SK-N-MC (cell line): ENCODE measurements at regions not wholly inside any gene's neighbourhood (a gene's known extent, or its start where the extent isn't known, plus 50 kb on each side); places are given as distances from the start of the nearest gene placed in this dataset.

ENCODE experiments used
- DNase-seq: peaks from one replicate; pipeline ENCODE4 v3.0.0-alpha.2; 2011; ENCODE audit warnings: low read depth, low spot score
- H3K27ac ChIP-seq: fragments of 200-600 bp; sonication (generic); 2 replicates; pipeline ENCODE4 v1.5.1; 2016; ENCODE audit warnings: mixed run types
- H3K36me3 ChIP-seq: fragments of 200-600 bp; sonication (generic); 2 replicates; pipeline ENCODE4 v1.6.1; 2017; ENCODE audit warnings: antibody characterized with exemption, low read length, mixed read lengths; ENCODE audit not compliant: insufficient read depth
- H3K4me3 ChIP-seq: fragments of 200-600 bp; sonication (generic); 2 replicates; pipeline ENCODE4 v1.5.1; 2016
- H3K9ac ChIP-seq: fragments of 200-600 bp; sonication (generic); 2 replicates; pipeline ENCODE4 v1.8.0; 2017; ENCODE audit warnings: mixed run types, mixed read lengths; ENCODE audit not compliant: insufficient read length
- H3K9me3 ChIP-seq: fragments of 200-600 bp; sonication (generic); 2 replicates; pipeline ENCODE4 v1.6.1; 2017; ENCODE audit warnings: low read depth, mild to moderate bottlenecking, antibody characterized with exemption, low read length, moderate library complexity, mixed read lengths
- EZH2 ChIP-seq: fragments of 200-600 bp; sonication (generic); IDR thresholded peaks from one replicate; pipeline ENCODE4 v1.6.1; 2017; ENCODE audit warnings: antibody characterized with exemption
- FOXP2 ChIP-seq: optimal IDR thresholded peaks from 2 replicates; pipeline ENCODE3; 2011; ENCODE audit warnings: mild to moderate bottlenecking, moderate library complexity; ENCODE audit not compliant: insufficient read depth; ENCODE audit errors: extremely low read length, control extremely low read depth
- POLR2AphosphoS5 ChIP-seq: IDR thresholded peaks from 2 replicates; pipeline ENCODE4 v1.6.1; 2012; ENCODE audit warnings: mild to moderate bottlenecking, low read depth, low read length, borderline replicate concordance

DNA sequence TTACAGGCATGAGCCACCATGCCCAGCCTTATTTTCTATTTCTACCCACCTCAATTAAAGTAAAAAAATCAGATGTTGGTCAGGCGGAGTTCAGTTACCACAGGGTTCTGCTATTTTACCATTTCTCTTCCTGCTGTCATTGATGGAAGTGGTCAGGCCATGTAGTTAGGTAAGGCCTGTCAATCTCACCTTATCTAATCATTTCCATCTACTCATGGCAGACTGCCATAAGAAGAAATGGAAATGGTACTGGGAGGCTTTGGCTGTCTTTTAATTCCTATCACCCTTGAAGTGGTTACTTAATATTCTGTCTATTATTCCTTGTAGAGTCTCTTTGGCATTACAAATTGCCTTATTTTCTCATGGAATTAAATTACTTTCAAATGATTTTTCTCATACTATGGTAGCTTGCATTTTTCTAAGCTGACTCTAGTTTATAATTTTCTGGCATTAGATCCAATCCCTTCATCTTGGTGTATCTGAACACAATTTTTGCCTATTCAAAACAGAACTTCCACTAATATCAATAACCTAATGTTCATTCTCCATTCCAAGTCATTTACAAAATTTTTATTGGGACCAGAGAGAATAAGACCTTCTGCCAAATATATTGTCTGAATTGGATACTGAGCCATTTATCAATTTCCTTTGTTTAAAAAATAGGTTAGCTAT, 198.7 kb downstream of the DACT1 start:
- Histone ChIP-seq H3K9ac (no peak overlapping the region), H3K27ac (no peak overlapping the region), H3K9me3 (no peaks in the 10 kb centered on the region), H3K36me3 (no peaks in the 10 kb centered on the region), H3K4me3 (no peak overlapping the region)
- no peak for DNase-seq
- no peak for TF ChIP-seq EZH2
- TF ChIP-seq POLR2AphosphoS5 = no peak
- no peak for TF ChIP-seq FOXP2

DNA sequence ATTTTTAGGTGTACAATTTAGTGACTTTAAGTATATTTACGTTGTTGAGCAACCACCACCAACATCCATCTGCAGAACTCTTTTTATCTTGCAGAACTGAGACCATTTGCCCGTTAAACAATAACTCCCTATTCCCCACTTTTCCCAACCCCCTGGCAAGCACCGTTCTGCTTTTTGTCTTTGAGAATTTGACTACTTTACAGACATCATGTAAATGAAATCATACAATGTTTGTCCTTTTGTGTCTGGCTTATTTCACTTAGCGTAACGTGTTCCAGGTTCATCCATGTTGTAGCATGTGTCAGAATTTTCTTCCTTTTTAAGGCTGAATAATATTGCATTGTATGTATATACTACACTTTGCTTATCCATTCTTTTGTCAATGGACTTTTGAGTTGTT, 201.5 kb downstream of the DACT1 start:
- DNase-seq = no peak
- TF ChIP-seq FOXP2 = no peak
- TF ChIP-seq EZH2 = no peak
- no peak for TF ChIP-seq POLR2AphosphoS5
- Histone ChIP-seq H3K27ac (no peak overlapping the region), H3K9me3 (no peaks in the 10 kb centered on the region), H3K36me3 (no peaks in the 10 kb centered on the region), H3K9ac (no peak overlapping the region), H3K4me3 (no peak overlapping the region)

DNA sequence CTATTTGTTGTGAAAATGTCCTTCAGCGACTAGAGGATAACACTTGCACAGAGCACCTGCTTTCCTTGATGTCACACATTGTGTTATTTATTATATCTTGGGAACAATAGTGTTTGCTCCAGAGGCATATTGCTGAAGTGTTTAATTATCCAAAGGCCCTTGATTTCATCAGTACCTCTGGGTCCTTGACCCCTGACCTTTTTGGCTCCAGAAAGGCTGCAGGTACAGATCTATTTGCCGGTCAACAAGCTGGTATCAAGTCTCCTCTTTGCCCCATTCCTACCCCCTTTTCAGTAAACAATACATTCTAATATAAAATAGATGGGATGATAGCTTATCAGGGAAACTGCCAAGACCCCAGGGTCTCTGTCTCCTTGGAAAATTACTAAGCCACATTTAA, 206.8 kb downstream of the DACT1 start:
- H3K9ac ChIP-seq = no peak overlapping the region
- no peak for TF ChIP-seq EZH2
- no peak for TF ChIP-seq FOXP2
- TF ChIP-seq POLR2AphosphoS5 = no peak
- H3K27ac ChIP-seq = no peak overlapping the region
- no peak overlapping the region for H3K4me3 ChIP-seq
- DNase-seq = no peak
- no peaks in the 10 kb centered on the region for H3K9me3 ChIP-seq
- H3K36me3 ChIP-seq = no peaks in the 10 kb centered on the region

DNA sequence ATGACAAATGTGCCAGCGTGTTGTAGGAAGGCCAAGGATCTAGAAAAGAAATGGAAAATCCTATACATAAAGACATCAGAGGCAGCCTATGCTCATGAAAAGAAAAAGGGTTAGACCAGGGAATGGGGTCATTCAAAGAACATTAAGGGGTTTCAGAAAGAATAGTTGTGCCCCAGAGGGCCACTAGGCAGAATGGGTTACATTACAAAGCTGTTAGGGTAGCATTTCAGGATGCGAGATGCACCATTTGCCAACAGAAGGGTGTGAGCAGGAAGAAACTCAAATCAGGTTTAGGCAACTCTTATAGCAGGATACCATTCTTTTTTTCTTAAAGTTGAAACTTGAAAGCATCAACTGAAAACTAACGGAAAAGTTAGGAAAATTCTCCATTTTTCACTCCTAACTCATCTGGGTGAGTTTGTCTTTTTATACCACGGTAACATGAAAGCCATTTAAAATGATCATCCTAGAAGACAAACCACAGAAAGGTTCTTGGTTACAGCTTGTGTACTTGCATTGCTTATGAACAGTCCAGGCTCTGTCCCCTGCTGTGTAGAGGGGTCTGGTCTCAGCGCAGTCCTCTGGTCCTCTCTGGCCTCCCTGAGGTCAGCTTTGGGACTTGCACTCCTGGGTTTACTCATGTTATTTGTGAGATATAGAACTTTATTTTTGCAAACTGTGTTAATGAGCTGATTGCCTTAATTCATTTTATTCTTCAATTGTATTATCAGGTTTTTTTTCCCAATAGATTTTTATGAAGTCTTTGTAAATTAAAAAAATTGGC, 209.1 kb downstream of the DACT1 start:
- Histone ChIP-seq H3K4me3 (no peak overlapping the region), H3K9ac (no peak overlapping the region), H3K27ac (no peak overlapping the region), H3K9me3 (no peaks in the 10 kb centered on the region), H3K36me3 (no peaks in the 10 kb centered on the region)
- TF ChIP-seq POLR2AphosphoS5 = no peak
- no peak for TF ChIP-seq EZH2
- TF ChIP-seq FOXP2 = no peak
- DNase-seq = no peak

DNA sequence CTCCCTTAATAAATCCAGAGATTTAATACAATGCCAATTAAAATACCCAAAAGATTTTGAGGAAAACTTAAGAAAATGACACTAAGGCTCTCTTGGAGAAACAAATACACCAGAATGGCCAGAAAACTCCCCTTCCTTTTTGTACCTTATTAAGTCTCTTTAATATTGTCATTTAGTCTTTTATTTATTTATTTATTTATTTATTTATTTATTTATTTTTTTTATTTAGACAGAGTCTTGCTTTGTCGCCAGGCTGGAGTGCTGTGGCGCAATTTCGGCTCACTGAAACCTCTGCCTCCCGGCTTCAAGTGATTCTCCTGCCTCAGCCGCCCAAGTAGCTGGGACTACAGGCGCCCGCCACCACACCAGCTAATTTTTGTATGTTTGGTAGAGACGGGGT, 210.6 kb downstream of the DACT1 start:
- no peak overlapping the region for H3K27ac ChIP-seq
- no peaks in the 10 kb centered on the region for H3K9me3 ChIP-seq
- no peak for DNase-seq
- no peak overlapping the region for H3K9ac ChIP-seq
- no peak for TF ChIP-seq EZH2
- TF ChIP-seq POLR2AphosphoS5 = no peak
- TF ChIP-seq FOXP2 = no peak
- H3K4me3 ChIP-seq = no peak overlapping the region
- no peaks in the 10 kb centered on the region for H3K36me3 ChIP-seq

- no peak for TF ChIP-seq FOXP2
- TF ChIP-seq EZH2 = no peak
- no peak for TF ChIP-seq POLR2AphosphoS5
- Histone ChIP-seq H3K4me3 (no peak overlapping the region), H3K36me3 (no peaks in the 10 kb centered on the region), H3K9me3 (no peaks in the 10 kb centered on the region), H3K9ac (no peak overlapping the region), H3K27ac (no peak overlapping the region)
- no peak for DNase-seq
Observed at GRCh38 chr14:58849601-58850000, 211.8 kb downstream of the DACT1 start.

DNA sequence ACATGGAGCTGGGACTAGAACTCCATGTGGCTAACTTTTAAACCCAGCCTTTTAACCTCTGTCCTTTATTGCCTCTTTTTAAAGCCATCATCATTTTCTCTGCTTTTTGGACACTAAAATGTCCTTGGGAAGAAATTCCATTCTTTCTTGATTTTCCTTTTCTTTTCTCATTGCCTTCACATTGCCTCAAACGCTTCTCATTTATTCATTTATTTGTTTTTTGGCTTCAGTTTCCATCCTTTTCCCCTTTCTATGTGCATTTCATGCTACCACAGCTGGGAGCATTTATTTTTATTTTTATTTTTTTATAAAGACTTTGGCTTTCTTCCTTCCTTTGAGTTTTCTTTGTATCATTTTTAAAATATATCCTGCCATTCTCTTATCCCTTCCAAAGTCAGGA, 212.2 kb downstream of the DACT1 start:
- no peak overlapping the region for H3K27ac ChIP-seq
- no peaks in the 10 kb centered on the region for H3K36me3 ChIP-seq
- H3K9me3 ChIP-seq = no peaks in the 10 kb centered on the region
- no peak for DNase-seq
- no peak overlapping the region for H3K9ac ChIP-seq
- H3K4me3 ChIP-seq = no peak overlapping the region
- TF ChIP-seq POLR2AphosphoS5 (no peak), EZH2 (no peak), FOXP2 (no peak)

- no peak overlapping the region for H3K9ac ChIP-seq
- DNase-seq = no peak
- no peak overlapping the region for H3K4me3 ChIP-seq
- no peaks in the 10 kb centered on the region for H3K36me3 ChIP-seq
- TF ChIP-seq EZH2 (no peak), FOXP2 (no peak), POLR2AphosphoS5 (no peak)
- H3K9me3 ChIP-seq = no peaks in the 10 kb centered on the region
- no peak overlapping the region for H3K27ac ChIP-seq
Observed at GRCh38 chr14:58861586-58861985, 223.8 kb downstream of the DACT1 start.

DNA sequence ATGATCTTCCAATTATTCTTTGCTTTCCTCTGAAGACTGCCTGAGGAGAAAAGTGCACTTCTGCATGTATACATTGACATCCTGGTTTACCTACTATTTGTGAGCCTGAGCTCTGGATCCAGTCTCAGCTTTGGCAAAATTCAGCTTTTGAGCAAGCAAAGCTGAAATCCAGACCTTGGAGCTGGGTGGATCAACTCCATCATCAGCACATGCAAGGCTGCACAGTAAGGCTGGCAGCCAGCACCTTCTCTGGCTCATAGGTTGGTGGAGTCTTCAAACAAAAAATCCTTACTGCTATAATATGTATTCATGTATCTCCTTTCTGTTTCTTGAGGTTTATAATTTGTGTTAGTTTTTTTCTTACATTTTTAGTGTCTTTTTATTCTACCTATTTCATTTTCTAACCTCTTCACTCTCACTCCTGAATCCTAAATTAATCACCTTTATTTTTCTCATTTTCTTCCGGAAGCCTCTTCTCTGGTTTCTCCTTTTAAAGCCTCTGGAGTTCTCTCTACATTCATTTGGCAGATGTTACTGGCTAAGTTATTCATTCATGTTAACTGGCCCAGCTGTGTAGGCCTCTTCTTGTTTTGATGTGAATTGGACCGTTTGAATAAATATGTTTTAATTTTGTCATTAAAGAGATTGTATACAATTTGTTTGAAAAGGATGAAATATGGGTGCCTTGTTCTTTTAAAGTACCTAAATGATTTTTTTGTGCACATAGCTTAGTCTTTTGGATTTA, 224.8 kb downstream of the DACT1 start:
- H3K9me3 ChIP-seq = no peaks in the 10 kb centered on the region
- no peak overlapping the region for H3K9ac ChIP-seq
- DNase-seq = no peak
- no peak overlapping the region for H3K27ac ChIP-seq
- H3K36me3 ChIP-seq = no peaks in the 10 kb centered on the region
- H3K4me3 ChIP-seq = no peak overlapping the region
- TF ChIP-seq FOXP2 (no peak), POLR2AphosphoS5 (no peak), EZH2 (no peak)
